MM.1S (cell line): ENCODE measurements at regions not wholly inside any gene's neighbourhood (a gene's known extent, or its start where the extent isn't known, plus 50 kb on each side); places are given as distances from the start of the nearest gene placed in this dataset.

Experiments used
- DNase-seq: peaks from one replicate; pipeline ENCODE4 v3.0.0-alpha.2; 2015
- H2AFZ ChIP-seq: fragments of 300-600 bp; sonication (generic); 2 replicates; pipeline ENCODE4 v1.6.0; 2016; ENCODE audit warnings: antibody characterized with exemption, low read length
- H3F3A ChIP-seq: fragments of 300-600 bp; sonication (generic); 2 replicates; pipeline ENCODE4 v1.6.1; 2016; ENCODE audit warnings: mild to moderate bottlenecking, antibody characterized with exemption, low read length, moderate library complexity, mixed read lengths; ENCODE audit not compliant: insufficient read depth
- H3K27ac ChIP-seq: fragments of 300-600 bp; sonication (generic); 2 replicates; pipeline ENCODE4 v1.5.1; 2016; ENCODE audit warnings: mild to moderate bottlenecking, low read length
- H3K27me3 ChIP-seq: fragments of 300-600 bp; sonication (generic); replicated peaks from 2 replicates; pipeline ENCODE4 v1.6.0; 2016; ENCODE audit warnings: low read length; ENCODE audit not compliant: insufficient read depth
- H3K36me3 ChIP-seq: fragments of 300-600 bp; sonication (generic); replicated peaks from 2 replicates; pipeline ENCODE4 v1.6.1; 2016; ENCODE audit warnings: mild to moderate bottlenecking, low read length, mixed read lengths; ENCODE audit not compliant: insufficient read depth
- H3K4me1 ChIP-seq: fragments of 300-600 bp; sonication (generic); 2 replicates; pipeline ENCODE4 v1.6.1; 2016; ENCODE audit warnings: low read length, mixed read lengths
- H3K4me2 ChIP-seq: fragments of 300-600 bp; sonication (generic); 2 replicates; pipeline ENCODE4 v1.6.0; 2016; ENCODE audit warnings: low read depth, low read length
- H3K4me3 ChIP-seq: fragments of 300-600 bp; sonication (generic); 2 replicates; pipeline ENCODE4 v1.5.1; 2016; ENCODE audit warnings: low read length, mixed read lengths
- H3K79me2 ChIP-seq: fragments of 300-600 bp; sonication (generic); 2 replicates; pipeline ENCODE4 v1.6.1; 2016; ENCODE audit warnings: mixed run types, low read length, mixed read lengths
- H3K9ac ChIP-seq: fragments of 300-600 bp; sonication (generic); 2 replicates; pipeline ENCODE4 v1.6.1; 2016; ENCODE audit warnings: low read length, mixed read lengths
- H3K9me2 ChIP-seq: fragments of 300-600 bp; sonication (generic); replicated peaks from 2 replicates; pipeline ENCODE4 v1.6.1; 2016; ENCODE audit warnings: mild to moderate bottlenecking, low read length, mixed read lengths; ENCODE audit not compliant: insufficient read depth
- H3K9me3 ChIP-seq: fragments of 300-600 bp; sonication (generic); replicated peaks from 2 replicates; pipeline ENCODE4 v1.6.1; 2016; ENCODE audit warnings: mild to moderate bottlenecking, low read length, mixed read lengths; ENCODE audit not compliant: insufficient read depth
- H4K20me1 ChIP-seq: fragments of 300-600 bp; sonication (generic); 2 replicates; pipeline ENCODE4 v1.6.1; 2016; ENCODE audit warnings: mild to moderate bottlenecking, low read length, moderate library complexity, mixed read lengths; ENCODE audit not compliant: insufficient read depth
- CTCF ChIP-seq: fragments of 300-600 bp; sonication (generic); IDR thresholded peaks from 2 replicates; pipeline ENCODE4 v1.5.1; 2016; ENCODE audit warnings: antibody characterized with exemption, low read length, mixed read lengths
- EZH2 ChIP-seq: fragments of 300-600 bp; sonication (generic); optimal IDR thresholded peaks from 2 replicates; pipeline ENCODE3; 2017; ENCODE audit warnings: low read depth, mild to moderate bottlenecking, antibody characterized with exemption, low read length, mixed read lengths
- EZH2phosphoT487 ChIP-seq: fragments of 300-600 bp; sonication (generic); IDR thresholded peaks from 2 replicates; pipeline ENCODE4 v1.6.1; 2018; ENCODE audit warnings: antibody characterized with exemption, low read length

- no peak overlapping the region for H3K4me3 ChIP-seq
- no peaks in the 10 kb centered on the region for H3K4me1 ChIP-seq
- no peaks in the 10 kb centered on the region for H3K36me3 ChIP-seq
- H3K9ac ChIP-seq = no peak overlapping the region
- no peak overlapping the region for H3K27ac ChIP-seq
- no peaks in the 10 kb centered on the region for H3F3A ChIP-seq
- no peaks in the 10 kb centered on the region for H3K79me2 ChIP-seq
- no peaks in the 10 kb centered on the region for H3K9me2 ChIP-seq
- H4K20me1 ChIP-seq = no peaks in the 10 kb centered on the region
- TF ChIP-seq EZH2 = no peak
- no peak for TF ChIP-seq EZH2phosphoT487
- TF ChIP-seq CTCF = no peak
- H3K9me3 ChIP-seq = no peaks in the 10 kb centered on the region
- DNase-seq = no peak
- H2AFZ ChIP-seq = no peak overlapping the region
- H3K27me3 ChIP-seq = peaks cover 59% of the 10 kb centered on the region
- no peak overlapping the region for H3K4me2 ChIP-seq
These were observed 148.3 kb upstream of the GJB5 start for GRCh38 chr1:34606504-34606903.

GRCh38 chr1:34610063-34610462 is 144.8 kb upstream of the GJB5 start:
- H3K4me3 ChIP-seq = no peak overlapping the region
- H2AFZ ChIP-seq = no peak overlapping the region
- TF ChIP-seq CTCF (no peak), EZH2 (no peak), EZH2phosphoT487 (no peak)
- H3K4me2 ChIP-seq = no peak overlapping the region
- no peaks in the 10 kb centered on the region for H3K9me3 ChIP-seq
- H3K27me3 ChIP-seq = peaks cover 64% of the 10 kb centered on the region
- H3F3A ChIP-seq = no peaks in the 10 kb centered on the region
- no peaks in the 10 kb centered on the region for H3K4me1 ChIP-seq
- H3K36me3 ChIP-seq = no peaks in the 10 kb centered on the region
- H3K9ac ChIP-seq = no peak overlapping the region
- no peak for DNase-seq
- H3K27ac ChIP-seq = no peak overlapping the region
- no peaks in the 10 kb centered on the region for H3K79me2 ChIP-seq
- H4K20me1 ChIP-seq = no peaks in the 10 kb centered on the region
- H3K9me2 ChIP-seq = no peaks in the 10 kb centered on the region

- Histone ChIP-seq H3K9me2 (no peaks in the 10 kb centered on the region), H3K9me3 (no peaks in the 10 kb centered on the region), H3K36me3 (no peaks in the 10 kb centered on the region), H3K4me1 (no peaks in the 10 kb centered on the region), H3K4me2 (no peak overlapping the region), H4K20me1 (no peaks in the 10 kb centered on the region), H3F3A (no peaks in the 10 kb centered on the region), H2AFZ (no peak overlapping the region), H3K27ac (no peak overlapping the region), H3K79me2 (no peaks in the 10 kb centered on the region), H3K4me3 (no peak overlapping the region), H3K27me3 (peaks cover 55% of the 10 kb centered on the region), H3K9ac (no peak overlapping the region)
- no peak for DNase-seq
- TF ChIP-seq CTCF (no peak), EZH2phosphoT487 (no peak), EZH2 (no peak)
These were observed 143.3 kb upstream of the GJB5 start for GRCh38 chr1:34611571-34611970.
